Adipose tissue (tissue), 3 donors: ENCODE measurements at regions not wholly inside any gene's neighbourhood (a gene's known extent, or its start where the extent isn't known, plus 50 kb on each side); places are given as distances from the start of the nearest gene placed in this dataset.
"Not testable (repeated sequence)": the region's sequence is repeated elsewhere in the genome, so short reads cannot be mapped to it uniquely, and the experiment has no call there.

Experiments
- H3K27ac ChIP-seq: one replicate; pipeline ENCODE4 v1.5.1; 2013; ENCODE audit warnings: low read depth, low read length
- WGBS, 3 donors: extraction: QIAGEN DNeasy Blood & Tissue Kit; methylation state at CpG; one replicate each; pipeline ENCODE4 v1.1.7; 2013; 5-methylcytosine and 5-hydroxymethylcytosine counted together
- donor health status: healthy with polysubstance abuse.
- donor health status: Bipolar disorder and iron deficiency.
- donor health status: healthy.

DNA sequence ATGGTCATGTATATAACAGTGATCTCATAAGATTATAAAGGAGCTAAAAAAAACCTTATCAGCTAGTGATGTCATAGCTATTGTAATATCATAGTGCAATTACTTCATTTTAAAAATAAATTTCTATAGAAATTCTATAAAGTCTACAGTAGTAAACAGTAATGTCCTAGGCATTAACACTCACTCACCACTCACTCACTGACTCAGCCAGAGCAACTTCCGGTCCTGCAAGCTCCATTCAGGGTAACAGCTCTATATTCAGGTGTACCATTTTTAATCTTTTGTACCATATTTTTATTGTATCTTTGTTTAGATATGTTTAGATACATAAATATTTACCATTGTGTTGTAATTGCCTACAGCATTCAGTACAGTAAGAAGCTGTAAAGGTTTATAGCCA is 524.4 kb upstream of the CDH5 start:
- WGBS, 3 donors: 71 to 73% (median 72%) methylated on average over 1 of the region's 1 CpG
- H3K27ac ChIP-seq: no peak overlapping the region

DNA sequence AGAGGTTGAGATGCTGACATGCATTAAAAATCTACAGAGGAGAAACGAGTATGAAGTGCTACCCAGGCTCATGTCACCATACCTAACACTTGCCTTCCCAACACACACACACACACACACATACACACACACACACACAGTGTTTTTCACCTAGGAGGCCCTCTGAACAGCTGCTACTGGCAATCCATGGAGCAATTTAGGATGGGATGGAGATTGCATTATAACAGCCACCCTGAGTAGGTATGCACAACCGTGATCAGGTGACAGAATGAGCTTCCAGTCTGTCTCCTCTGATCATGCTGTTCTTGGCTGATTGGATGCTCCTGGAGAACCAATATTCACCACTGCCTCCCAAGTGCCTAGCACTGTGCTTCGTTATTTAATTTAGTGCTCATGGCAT is 528.5 kb upstream of the CDH5 start:
- WGBS, 3 donors: 71 to 89% (median 89%) methylated on average over 3 of the region's 3 CpGs
- no peak overlapping the region for H3K27ac ChIP-seq

DNA sequence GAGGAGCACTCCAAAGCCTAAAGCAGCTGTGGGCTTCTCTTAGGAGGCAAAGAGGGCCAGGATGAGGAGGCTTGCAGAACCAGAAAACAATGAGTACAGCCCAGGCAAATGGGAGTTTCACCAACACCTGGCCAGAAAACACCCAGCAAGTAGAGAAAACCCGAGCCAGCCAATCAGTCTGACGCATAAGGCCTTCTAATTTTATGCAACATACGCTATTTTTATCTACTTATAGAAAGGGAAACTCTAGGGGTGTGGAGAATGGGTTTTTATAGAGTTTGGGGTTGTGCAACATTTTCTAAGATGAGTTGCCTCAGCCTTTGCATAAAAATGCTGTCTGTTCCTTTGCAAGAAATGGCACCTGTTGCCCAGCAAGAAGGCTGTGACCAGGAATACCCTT is 529.0 kb upstream of the CDH5 start:
- no peak overlapping the region for H3K27ac ChIP-seq
- 81 to 90% (median 85%) methylated on average over 3 of the region's 3 CpGs for WGBS, 3 donors

DNA sequence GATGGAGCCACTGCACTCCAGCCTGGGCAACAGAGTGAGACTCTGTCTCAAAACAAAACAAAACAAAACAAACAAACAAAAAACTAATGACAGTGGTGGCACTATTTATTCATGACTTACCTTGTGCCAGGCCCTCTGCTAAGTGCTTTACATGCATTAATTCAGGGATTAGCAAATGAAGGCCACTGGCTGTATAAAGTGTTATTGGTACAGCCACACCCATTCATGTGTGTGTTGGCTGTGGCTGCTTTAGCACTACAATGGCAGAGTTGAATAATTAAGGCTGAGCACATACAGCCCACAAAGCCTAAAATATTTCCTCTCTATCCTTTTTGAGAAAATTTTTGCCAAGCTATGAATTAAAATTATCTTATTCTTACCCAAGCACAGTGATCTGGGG is 531.8 kb upstream of the CDH5 start:
- H3K27ac ChIP-seq: no peak overlapping the region

DNA sequence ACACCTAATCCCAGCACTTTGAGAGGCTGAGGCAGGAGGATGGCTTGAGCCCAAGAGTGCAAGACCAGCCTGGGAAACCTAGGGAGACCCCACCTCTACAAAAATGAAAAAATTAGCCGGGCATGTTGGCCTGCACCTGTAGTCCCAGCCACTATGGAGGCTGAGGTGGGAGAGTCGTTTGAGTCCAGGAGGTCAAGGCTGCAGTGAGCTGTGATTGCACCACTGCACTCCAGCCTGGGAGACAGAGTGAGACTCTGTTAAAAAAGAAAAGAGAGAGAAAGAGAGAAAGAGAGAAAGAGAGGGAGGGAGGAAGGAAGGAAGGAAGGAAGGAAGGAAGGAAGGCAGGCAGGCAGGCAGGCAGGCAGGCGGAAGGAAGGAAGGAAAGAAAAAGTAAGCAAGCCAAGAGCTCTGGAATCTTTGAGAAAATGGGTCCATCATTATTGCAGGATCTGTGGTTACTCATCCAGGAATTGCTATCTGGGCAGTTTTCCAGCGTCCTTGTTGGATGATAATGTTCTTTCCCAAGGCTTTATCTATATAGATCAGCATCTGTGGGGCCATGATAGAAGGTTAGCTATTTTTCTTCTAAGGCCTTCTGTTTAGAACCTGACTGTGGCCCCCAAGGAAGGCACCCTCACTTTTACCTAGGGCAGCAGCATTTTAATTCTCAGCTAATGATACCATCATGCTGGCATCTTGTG is 533.2 kb upstream of the CDH5 start:
- no peak overlapping the region for H3K27ac ChIP-seq
- WGBS, 3 donors: 54 to 69% (median 57%) methylated on average over 4 of the region's 4 CpGs

DNA sequence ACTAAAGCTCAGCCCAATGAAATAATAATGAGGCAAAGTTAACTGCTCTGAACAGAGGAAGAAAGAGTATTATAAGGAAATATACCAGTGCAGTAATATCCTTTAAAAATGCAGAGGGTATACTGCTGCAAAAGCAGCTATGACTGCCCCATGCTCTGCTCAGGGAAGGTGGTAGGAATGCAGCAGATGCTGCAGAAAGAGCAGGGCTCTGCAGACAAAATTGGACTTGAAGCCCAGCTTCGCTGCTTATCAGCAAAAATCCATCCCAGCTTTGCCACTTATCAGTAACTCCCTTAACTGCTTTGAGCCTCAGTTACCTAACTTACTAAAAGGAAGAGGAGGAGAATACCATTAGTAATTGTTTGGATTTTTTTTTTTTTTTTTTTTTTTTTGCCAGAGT is 533.8 kb upstream of the CDH5 start:
- WGBS, 3 donors: 46 to 86% (median 86%) methylated on average over 1 of the region's 1 CpG
- H3K27ac ChIP-seq: no peak overlapping the region

DNA sequence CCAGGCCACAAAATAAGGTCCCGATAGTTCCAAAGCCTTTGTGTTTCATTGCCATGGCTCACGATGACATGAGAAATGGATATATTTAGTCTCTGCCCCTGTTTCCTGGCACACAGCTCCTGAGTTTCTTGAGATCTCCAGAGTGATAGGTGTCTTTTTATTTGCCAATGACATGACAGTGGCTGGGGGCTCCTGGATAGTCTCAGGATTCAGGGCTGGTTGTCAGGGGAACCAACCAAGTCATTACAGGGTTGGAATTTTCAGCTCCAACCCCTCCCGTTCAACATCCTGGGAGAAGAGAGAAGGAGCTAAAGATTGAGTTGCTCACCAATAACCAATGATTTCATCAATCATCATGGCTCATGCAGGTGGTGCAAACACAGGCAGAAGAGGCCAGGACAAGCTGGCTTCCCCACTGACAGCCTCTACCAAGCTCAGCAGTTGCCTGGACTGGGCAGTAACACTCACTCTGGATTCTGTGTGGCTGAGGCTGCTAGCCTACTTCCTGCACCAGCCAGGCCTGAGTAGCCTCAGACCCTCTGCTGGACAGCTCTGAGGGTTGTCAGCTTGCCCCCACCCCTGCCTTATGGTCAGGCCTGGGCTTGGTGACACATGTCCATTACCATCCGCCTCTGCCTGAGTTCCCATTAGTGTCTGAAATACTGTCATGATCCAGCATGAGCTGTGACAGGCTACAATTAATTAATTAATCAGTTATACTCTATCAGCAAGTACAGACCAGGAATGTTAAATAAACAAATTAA is 534.4 kb upstream of the CDH5 start:
- no peak overlapping the region for H3K27ac ChIP-seq
- WGBS, 3 donors: 81 to 94% (median 88%) methylated on average over 4 of the region's 4 CpGs

DNA sequence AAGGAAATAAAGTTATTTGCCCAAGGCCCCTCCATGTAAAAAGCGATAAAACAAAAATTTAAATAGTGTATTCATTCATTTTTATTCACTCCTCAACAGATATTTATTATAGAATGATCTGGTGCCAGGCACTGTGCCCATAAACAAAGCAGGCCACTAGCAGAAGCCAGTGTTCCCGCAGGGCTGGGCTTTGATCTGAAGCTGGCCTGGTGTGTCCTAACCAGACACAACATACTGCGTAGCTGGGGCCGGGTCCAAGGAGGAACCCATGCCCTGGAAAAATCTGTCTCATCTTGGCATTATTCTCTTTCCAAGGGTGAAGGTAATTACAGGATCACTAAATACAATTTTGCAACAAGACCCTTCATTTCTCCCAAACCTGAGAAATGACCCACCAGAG is 537.4 kb upstream of the CDH5 start:
- WGBS, 3 donors: 61 to 90% (median 83%) methylated on average over 4 of the region's 4 CpGs
- no peak overlapping the region for H3K27ac ChIP-seq

DNA sequence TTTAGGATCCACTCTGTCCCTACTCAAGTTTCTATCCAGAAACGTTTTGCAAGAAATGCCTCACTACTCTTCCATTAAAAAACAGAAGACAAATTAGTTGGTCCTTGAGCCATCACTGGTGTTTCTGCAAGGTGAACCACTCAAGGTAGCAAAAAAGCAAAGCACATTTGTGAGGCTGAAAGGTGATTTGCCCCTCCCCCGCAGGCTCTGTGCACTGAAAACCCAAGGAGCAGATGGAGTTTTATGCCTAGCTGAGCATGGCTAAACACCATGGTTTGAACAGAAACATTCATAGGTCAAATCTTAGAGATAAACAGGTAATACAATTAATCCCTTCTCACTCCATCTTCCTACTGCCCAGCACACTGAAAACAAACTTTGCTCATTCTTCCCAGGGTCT is 538.2 kb upstream of the CDH5 start:
- H3K27ac ChIP-seq: no peak overlapping the region
- WGBS, 3 donors: 46 to 86% (median 74%) methylated on average over 2 of the region's 2 CpGs

DNA sequence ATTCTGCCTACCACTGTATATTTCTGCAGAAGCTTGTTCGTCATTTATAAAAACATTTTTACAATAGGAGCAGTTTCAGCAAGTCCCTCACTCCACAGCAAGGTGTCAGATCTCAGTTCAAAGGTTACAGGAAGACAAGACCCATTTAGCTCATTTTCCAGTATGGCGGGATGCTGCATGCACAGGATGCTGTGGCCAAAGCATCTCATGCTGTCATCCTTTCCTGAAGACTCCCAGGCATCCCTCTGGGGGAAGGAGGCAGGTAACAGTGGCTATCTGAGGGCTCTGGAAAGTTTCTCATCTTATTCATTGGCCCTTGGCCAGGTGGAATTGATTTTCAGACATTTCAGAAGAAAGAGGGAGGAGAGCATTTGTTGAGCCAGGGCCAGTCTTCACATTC is 539.3 kb upstream of the CDH5 start:
- no peak overlapping the region for H3K27ac ChIP-seq
- 86 to 93% (median 92%) methylated on average over 2 of the region's 2 CpGs for WGBS, 3 donors

DNA sequence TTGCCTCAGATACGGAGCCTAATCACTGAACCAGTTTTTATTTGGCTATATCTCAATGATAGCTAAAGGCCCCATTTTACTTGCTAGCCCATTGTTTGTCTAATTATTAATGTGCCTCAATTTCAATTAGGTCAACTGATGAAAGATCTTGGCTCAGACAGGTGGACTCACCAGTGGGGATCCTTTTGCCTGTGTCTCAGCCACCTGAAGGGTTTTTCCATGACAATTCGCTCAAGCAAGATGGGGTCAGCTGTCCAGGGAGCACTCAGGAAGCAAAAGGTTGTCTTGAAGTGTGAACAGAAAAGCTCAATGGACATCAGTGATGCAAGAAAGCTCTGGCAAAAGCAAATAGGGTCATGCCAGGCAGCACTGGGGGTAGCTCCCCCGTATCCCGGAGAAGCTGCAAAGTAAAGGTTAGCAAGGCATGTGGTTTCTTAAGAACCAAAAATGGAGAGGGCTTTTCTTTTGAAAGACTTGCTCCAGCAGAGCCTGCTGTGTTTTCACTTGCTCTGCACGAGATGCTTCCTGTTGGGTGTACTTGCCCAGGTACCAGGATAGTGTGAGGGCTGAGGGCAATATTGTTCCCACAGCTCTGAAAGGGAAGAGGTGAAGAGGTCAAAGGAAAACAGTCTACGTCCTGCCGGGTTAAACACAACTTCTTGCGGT is 541.2 kb upstream of the CDH5 start:
- WGBS, 3 donors: 72 to 73% (median 72%) methylated on average over 8 of the region's 8 CpGs
- H3K27ac ChIP-seq: no peak overlapping the region

DNA sequence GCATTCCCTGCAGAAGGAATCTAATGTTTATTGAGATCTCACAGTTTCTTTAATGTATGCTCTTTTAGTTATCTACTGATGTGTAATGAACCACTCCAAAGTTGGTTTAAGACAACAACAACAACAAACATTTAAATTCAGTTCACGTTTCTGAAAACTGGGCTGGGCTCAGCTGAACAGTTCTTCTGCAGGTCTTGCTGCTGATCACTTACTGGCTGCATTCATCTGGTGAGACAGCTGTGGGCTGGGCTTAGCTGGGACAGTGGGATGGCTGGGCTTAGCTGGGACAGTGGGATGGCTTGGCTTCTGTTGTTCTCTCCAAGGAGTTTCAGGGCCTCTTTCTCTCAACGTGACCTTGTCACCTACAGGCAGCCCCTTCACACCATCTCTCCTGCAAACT is 544.3 kb upstream of the CDH5 start:
- WGBS, 3 donors: 86 to 96% (median 87%) methylated on average over 2 of the region's 2 CpGs
- H3K27ac ChIP-seq: no peak overlapping the region

DNA sequence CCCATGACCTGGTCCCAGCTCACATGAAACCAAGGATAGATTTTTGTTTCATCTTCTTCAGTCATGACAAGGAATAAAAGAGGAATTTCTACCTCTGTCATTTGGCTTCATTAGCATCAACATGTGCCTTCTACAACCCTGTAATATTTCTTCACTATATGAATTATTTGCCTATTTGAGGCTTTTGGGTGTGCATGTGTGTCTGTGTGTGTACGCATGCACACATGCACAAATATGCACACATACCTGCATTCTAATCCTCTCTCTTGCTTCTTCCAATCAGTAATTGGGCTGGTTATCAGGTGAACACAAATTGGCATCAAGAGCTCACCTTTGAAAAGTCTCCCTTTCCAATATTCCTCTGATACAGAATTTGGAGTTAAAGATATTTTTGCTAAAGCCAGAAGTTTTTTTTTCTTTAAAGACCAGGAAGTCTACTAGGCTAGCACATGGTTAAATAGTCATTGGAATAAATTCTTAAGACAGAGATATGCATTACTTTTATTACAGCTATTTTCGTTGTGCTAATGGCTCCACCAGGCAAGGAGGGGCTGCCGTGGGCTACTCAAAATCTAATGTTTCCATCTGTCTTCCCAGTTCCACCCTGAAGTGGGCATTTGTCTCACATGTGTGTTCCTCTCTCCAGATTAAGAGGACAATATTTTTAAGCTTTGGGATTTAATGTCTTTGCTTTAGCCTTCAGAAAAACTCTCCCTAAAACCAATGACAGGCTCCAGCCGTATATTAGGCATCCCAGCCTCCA is 547.2 kb upstream of the CDH5 start:
- 56 to 72% (median 69%) methylated on average over 4 of the region's 4 CpGs for WGBS, 3 donors
- H3K27ac ChIP-seq: no peak overlapping the region

DNA sequence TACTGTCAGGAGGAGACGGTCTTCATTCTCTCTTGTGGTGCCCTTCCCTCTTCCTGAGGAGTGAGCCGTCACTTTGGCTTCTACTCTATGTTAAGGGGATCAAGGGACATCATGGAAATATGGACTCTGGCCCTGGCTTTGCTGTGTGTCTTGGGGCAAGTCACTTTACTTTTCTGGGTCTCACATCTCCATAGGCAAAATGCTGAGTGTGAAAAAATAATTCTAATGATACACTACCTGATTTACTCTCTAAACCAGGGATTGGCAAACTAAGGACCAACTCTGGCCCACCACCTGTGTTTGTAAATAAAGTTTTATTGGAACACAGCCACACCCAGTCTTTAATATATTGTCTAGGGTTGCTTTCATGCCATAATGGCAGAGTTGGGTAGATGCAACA is 548.7 kb upstream of the CDH5 start:
- H3K27ac ChIP-seq: no peak overlapping the region
- whole genome bisulfite sequencing, 3 donors: 90 to 96% (median 91%) methylated on average over 1 to 2 of the region's 2 CpGs

DNA sequence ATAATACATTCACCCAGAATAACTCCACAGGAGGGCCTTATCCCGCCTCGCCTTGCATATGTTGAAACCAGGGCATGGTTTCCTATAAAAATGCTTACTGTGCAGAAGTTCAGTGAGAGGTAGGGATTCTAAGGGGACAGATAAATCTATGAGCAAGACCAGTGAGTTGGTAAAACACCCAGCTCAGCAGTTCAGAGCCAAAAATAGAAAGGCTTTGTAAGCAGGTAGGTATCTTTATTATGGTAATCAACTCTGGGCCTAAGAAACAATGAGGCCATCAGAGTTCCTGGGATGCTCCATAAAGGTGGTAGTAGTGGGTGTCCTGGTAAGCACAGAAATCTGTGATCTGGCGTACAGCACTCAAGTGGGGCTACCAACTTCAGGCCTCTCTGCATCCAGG is 549.4 kb upstream of the CDH5 start:
- 93 to 96% (median 94%) methylated on average over 3 of the region's 3 CpGs for WGBS, 3 donors
- no peak overlapping the region for H3K27ac ChIP-seq

DNA sequence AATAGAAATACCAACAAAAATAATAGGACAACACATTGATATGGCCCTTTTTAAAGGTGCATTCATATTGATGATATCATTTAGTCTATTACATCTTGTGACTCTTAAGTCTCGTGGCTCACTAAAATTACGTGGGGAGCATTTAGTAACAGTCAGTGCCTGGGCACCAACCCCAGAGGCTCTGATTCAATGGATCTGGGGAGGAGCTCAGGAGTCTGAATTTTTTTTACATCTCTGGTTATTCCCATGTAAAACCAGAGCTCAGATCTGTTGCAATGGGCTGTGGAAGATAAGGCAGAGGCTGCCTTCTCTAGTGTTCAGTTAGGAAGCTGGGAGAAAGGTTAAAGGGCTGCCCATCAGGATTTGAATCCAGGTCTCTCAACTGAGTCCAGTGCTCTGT is 549.9 kb upstream of the CDH5 start:
- WGBS, 3 donors: 76 to 90% (median 88%) methylated on average over 2 of the region's 2 CpGs
- no peak overlapping the region for H3K27ac ChIP-seq

DNA sequence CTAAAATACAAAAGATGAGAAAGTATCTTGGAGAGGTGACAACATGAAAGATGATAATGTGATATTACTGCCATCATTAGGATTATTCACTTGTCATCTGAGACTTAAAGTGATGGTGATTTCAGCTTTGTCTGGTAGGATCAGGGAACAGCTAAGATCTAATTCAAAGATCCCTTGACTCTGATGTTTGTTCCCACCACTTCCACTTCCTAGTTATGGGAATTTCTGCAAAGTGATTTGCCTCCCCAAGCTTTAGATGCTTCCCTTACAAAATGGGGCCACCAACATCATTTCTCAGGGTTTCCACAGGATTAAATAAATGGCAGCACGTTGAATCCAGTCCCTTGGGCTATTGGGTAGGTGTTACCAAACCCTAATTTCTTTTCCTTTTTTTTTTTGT is 550.8 kb upstream of the CDH5 start:
- WGBS, 3 donors: 63 to 76% (median 75%) methylated on average over 1 of the region's 1 CpG
- no peak overlapping the region for H3K27ac ChIP-seq

DNA sequence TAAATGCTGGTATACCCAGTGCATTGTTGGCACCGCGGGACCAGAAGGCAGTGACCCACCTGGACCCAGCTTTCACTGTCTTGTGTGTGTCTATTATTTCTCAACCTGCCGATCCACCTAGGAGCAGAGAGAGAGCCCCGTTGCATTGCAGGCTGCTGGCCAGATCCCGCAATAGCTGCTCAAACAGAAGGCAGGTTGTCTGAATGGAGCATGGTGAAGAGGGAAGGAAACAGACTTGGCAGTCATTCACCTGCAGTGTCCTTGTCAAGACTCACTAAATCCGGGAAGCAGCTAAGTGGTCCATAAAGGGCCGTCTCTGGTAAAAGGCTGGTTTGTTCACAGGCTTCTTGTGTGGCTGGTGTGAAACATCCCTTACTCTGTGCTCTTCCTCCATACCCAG is 552.6 kb upstream of the CDH5 start:
- WGBS, 3 donors: 39 to 80% (median 73%) methylated on average over 7 of the region's 7 CpGs

DNA sequence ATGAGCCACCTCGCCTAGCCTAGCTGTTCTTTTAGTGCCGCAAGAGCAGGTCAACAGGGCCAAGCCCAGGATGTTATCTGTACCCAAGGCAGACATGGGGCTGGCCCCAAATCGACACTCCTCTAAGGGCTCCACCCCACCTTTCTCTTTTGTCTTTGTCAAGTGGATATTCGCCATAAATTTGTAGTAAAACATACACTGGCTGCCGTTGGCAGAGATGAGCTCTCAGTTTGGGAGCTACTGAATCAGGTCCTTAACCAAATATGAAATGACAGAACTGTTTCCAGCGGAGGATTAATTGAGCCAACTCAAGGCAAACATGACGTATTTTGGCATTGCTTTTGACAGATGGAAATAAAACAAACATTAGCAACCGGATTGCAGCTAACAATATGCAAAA is 556.9 kb upstream of the CDH5 start:
- H3K27ac ChIP-seq: no peak overlapping the region
- 33 to 79% (median 71%) methylated on average over 8 of the region's 8 CpGs for WGBS, 3 donors

More for the DNA sequence above, 552.6 kb upstream of the CDH5 start:
- H3K27ac ChIP-seq: not testable (repeated sequence)
